ENCODE measurements at regions not wholly inside any gene's neighbourhood (a gene's known extent, or its start where the extent isn't known, plus 50 kb on each side); places are given as distances from the start of the nearest gene placed in this dataset.

- TF ChIP-seq, protein P1, sequence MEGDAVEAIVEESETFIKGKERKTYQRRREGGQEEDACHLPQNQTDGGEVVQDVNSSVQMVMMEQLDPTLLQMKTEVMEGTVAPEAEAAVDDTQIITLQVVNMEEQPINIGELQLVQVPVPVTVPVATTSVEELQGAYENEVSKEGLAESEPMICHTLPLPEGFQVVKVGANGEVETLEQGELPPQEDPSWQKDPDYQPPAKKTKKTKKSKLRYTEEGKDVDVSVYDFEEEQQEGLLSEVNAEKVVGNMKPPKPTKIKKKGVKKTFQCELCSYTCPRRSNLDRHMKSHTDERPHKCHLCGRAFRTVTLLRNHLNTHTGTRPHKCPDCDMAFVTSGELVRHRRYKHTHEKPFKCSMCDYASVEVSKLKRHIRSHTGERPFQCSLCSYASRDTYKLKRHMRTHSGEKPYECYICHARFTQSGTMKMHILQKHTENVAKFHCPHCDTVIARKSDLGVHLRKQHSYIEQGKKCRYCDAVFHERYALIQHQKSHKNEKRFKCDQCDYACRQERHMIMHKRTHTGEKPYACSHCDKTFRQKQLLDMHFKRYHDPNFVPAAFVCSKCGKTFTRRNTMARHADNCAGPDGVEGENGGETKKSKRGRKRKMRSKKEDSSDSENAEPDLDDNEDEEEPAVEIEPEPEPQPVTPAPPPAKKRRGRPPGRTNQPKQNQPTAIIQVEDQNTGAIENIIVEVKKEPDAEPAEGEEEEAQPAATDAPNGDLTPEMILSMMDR (IDR thresholded peaks at IDR 0.05) = no peak
- TF ChIP-seq POLR2A (IDR thresholded peaks at IDR 0.05) = no peak
Measured at GRCh38 chr3:176931991-176932390, 265.3 kb downstream of the TBL1XR1 start.

All from Peyer's patch (tissue), 4 donors.